ENCODE measurements at regions not wholly inside any gene's neighbourhood (a gene's known extent, or its start where the extent isn't known, plus 50 kb on each side); places are given as distances from the start of the nearest gene placed in this dataset.

DNA sequence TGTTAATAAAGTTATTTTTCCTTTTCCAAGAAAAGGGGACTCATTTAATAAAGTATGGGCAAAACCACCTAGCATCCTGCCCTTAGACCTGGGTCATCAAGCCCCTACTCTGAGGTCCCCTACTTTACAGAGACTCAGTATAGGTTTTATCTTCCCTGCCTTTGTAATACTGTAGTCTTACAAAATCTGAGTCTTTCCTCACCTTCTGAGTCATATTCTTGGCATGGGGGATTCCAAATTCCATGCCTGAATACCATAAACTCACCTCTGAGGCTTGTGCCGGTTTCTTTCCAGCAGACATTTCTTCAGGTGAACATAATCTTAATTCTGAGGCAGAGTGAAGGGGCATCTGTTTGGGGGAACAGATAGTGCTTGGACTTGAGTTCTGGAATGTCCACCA is 282.5 kb downstream of the KCNA4 start:
- H3K9me3 ChIP-seq (ENCODE audit: control insufficient read depth, insufficient read depth, low read length), result no peaks in the 10 kb centered on the region
- no peak for TF ChIP-seq EZH2phosphoT487 (IDR thresholded peaks at IDR 0.05; ENCODE audit: borderline replicate concordance, low read length)
- TF ChIP-seq, protein P1, sequence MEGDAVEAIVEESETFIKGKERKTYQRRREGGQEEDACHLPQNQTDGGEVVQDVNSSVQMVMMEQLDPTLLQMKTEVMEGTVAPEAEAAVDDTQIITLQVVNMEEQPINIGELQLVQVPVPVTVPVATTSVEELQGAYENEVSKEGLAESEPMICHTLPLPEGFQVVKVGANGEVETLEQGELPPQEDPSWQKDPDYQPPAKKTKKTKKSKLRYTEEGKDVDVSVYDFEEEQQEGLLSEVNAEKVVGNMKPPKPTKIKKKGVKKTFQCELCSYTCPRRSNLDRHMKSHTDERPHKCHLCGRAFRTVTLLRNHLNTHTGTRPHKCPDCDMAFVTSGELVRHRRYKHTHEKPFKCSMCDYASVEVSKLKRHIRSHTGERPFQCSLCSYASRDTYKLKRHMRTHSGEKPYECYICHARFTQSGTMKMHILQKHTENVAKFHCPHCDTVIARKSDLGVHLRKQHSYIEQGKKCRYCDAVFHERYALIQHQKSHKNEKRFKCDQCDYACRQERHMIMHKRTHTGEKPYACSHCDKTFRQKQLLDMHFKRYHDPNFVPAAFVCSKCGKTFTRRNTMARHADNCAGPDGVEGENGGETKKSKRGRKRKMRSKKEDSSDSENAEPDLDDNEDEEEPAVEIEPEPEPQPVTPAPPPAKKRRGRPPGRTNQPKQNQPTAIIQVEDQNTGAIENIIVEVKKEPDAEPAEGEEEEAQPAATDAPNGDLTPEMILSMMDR (IDR thresholded peaks at IDR 0.05; ENCODE audit: low read depth, low read length, poor library complexity, severe bottlenecking), result no peak

DNA sequence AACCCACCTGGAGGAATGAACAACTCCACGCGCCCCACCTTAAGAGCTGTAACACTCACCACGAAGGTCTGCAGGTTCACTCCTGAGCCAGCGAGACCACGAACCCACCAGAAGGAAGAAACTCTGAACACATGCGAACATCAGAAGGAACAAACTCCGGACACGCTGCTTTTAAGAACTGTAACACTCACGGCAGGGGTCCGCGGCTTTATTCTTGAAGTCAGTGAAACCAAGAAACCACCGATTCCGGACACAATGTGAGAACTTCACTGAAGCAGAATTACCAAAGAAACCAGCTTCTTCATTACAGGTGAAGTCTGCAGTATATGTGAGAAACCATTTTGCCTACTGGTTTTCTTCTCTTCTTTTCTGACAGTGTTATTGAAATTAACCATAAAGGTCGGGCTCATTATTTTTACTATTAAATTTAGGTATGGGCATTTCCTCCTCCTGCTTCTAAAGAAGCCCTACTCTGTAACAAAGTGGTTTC is 303.0 kb downstream of the KCNA4 start:
- Histone ChIP-seq H3F3A (ENCODE audit: control insufficient read depth, insufficient read depth) (no peaks in the 10 kb centered on the region), H3K27me3 (ENCODE audit: control insufficient read depth, low read length) (no peaks in the 10 kb centered on the region), H3K9me3 (ENCODE audit: control insufficient read depth, insufficient read depth, low read length) (no peaks in the 10 kb centered on the region), H3K4me2 (ENCODE audit: low read length) (no peak overlapping the region), H3K36me3 (ENCODE audit: control insufficient read depth, low read length) (no peaks in the 10 kb centered on the region), H3K4me3 (ENCODE audit: low read length) (no peak overlapping the region), H3K79me2 (ENCODE audit: control insufficient read depth, low read length) (no peaks in the 10 kb centered on the region), H4K20me1 (ENCODE audit: control insufficient read depth, insufficient read depth, low read depth, low read length) (no peaks in the 10 kb centered on the region), H3K27ac (ENCODE audit: low read depth, low read length) (no peak overlapping the region), H3K9me2 (replicated peaks; ENCODE audit: control insufficient read depth, low read length) (no peaks in the 10 kb centered on the region), H3K4me1 (ENCODE audit: control insufficient read depth, low read length) (no peaks in the 10 kb centered on the region)
- TF ChIP-seq EZH2phosphoT487 (IDR thresholded peaks at IDR 0.05; ENCODE audit: borderline replicate concordance, low read length), result no peak
- TF ChIP-seq, protein P1 (IDR thresholded peaks at IDR 0.05; ENCODE audit: low read depth, low read length, poor library complexity, severe bottlenecking), result no peak

More for the DNA sequence above, 282.5 kb downstream of the KCNA4 start:
- Histone ChIP-seq H3K36me3 (ENCODE audit: control insufficient read depth, low read length) (no peaks in the 10 kb centered on the region), H3K27me3 (ENCODE audit: control insufficient read depth, low read length) (no peaks in the 10 kb centered on the region), H3K9me2 (replicated peaks; ENCODE audit: control insufficient read depth, low read length) (no peaks in the 10 kb centered on the region), H3K4me1 (ENCODE audit: control insufficient read depth, low read length) (no peaks in the 10 kb centered on the region), H3K4me3 (ENCODE audit: low read length) (no peak overlapping the region), H3K4me2 (ENCODE audit: low read length) (no peak overlapping the region), H3K79me2 (ENCODE audit: control insufficient read depth, low read length) (no peaks in the 10 kb centered on the region), H3K27ac (ENCODE audit: low read depth, low read length) (no peak overlapping the region), H3F3A (ENCODE audit: control insufficient read depth, insufficient read depth) (no peaks in the 10 kb centered on the region), H4K20me1 (ENCODE audit: control insufficient read depth, insufficient read depth, low read depth, low read length) (no peaks in the 10 kb centered on the region)

DNA sequence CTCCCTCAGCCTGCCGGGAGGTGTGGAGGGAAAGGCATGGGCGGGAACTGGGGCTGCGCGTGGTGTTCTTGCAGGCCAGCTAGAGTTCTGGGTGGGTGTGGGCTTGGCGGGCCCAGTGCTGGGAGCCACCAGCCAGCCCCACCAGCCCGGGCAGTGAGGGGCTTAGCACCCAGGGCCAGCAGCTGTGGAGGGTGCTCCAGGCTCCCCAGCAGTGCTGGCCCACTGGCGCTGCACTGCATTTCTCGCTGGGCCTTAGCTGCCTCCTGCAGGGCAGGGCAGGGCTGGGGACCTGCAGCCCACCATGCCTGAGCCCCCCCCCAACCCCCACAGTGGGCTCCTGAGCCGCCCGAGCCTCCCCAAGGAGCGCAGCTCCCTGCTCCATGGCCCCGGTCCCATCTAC is 304.2 kb downstream of the KCNA4 start:
- Histone ChIP-seq H4K20me1 (ENCODE audit: control insufficient read depth, insufficient read depth, low read depth, low read length) (no peaks in the 10 kb centered on the region), H3K79me2 (ENCODE audit: control insufficient read depth, low read length) (no peaks in the 10 kb centered on the region), H3K27ac (ENCODE audit: low read depth, low read length) (no peak overlapping the region), H3K9me3 (ENCODE audit: control insufficient read depth, insufficient read depth, low read length) (no peaks in the 10 kb centered on the region), H3K4me2 (ENCODE audit: low read length) (no peak overlapping the region), H3K36me3 (ENCODE audit: control insufficient read depth, low read length) (no peaks in the 10 kb centered on the region), H3K9me2 (replicated peaks; ENCODE audit: control insufficient read depth, low read length) (no peaks in the 10 kb centered on the region), H3K4me1 (ENCODE audit: control insufficient read depth, low read length) (no peaks in the 10 kb centered on the region), H3F3A (ENCODE audit: control insufficient read depth, insufficient read depth) (no peaks in the 10 kb centered on the region), H3K4me3 (ENCODE audit: low read length) (no peak overlapping the region), H3K27me3 (ENCODE audit: control insufficient read depth, low read length) (no peaks in the 10 kb centered on the region)
- TF ChIP-seq, protein P1 (IDR thresholded peaks at IDR 0.05; ENCODE audit: low read depth, low read length, poor library complexity, severe bottlenecking), result no peak
- no peak for TF ChIP-seq EZH2phosphoT487 (IDR thresholded peaks at IDR 0.05; ENCODE audit: borderline replicate concordance, low read length)

All from DOHH2 (cell line).